Ishikawa (cell line): ENCODE measurements at regions not wholly inside any gene's neighbourhood (a gene's known extent, or its start where the extent isn't known, plus 50 kb on each side); places are given as distances from the start of the nearest gene placed in this dataset.

Experiments used
- CREB1 ChIP-seq: IDR thresholded peaks from 2 replicates; pipeline ENCODE4 v1.6.1; 2012; ENCODE audit warnings: low read depth
- EP300 ChIP-seq: IDR thresholded peaks from 2 replicates; pipeline ENCODE4 v1.6.1; 2012; ENCODE audit warnings: borderline replicate concordance
- FOXM1 ChIP-seq: IDR thresholded peaks from 2 replicates; pipeline ENCODE4 v1.6.1; 2012; ENCODE audit warnings: low read depth, borderline replicate concordance
- NFIC ChIP-seq: IDR thresholded peaks from 2 replicates; pipeline ENCODE4 v1.6.1; 2012
- RAD21 ChIP-seq: IDR thresholded peaks from 2 replicates; pipeline ENCODE4 v1.6.1; 2012; ENCODE audit warnings: low read depth
- TAF1 ChIP-seq: IDR thresholded peaks from 2 replicates; pipeline ENCODE4 v1.6.1; 2012; ENCODE audit warnings: low read depth, mild to moderate bottlenecking
- YY1 ChIP-seq: IDR thresholded peaks from 2 replicates; pipeline ENCODE4 v1.6.1; 2012; ENCODE audit warnings: low read depth
- TF ChIP-seq, protein P1 (sequence below): IDR thresholded peaks from 2 replicates; pipeline ENCODE4 v1.6.1; 2012; ENCODE audit warnings: low read depth, mild to moderate bottlenecking
- TF ChIP-seq, protein P2 (sequence below): IDR thresholded peaks from 2 replicates; pipeline ENCODE4 v1.6.1; 2012

DNA sequence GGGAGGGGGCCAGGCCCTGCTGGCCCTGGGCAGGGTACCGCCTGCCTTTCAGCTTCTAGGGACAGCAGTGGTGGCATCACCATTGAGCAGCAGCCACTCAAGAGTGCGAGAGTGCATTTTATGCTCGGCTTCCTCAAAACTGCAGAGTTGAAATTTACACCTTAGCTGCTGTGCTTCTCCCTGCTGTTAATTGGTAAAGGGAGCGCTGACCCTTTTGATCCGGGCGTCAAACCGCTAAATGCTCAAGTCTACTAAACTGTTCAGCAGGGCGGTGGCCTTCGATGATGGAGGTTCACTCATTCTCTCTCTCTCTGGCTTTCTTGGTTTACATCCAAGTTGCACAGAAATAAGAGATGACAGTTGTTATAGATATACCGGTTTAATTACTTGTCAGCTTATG is 368.6 kb upstream of the IRX2 start:
- TF ChIP-seq, protein P1, sequence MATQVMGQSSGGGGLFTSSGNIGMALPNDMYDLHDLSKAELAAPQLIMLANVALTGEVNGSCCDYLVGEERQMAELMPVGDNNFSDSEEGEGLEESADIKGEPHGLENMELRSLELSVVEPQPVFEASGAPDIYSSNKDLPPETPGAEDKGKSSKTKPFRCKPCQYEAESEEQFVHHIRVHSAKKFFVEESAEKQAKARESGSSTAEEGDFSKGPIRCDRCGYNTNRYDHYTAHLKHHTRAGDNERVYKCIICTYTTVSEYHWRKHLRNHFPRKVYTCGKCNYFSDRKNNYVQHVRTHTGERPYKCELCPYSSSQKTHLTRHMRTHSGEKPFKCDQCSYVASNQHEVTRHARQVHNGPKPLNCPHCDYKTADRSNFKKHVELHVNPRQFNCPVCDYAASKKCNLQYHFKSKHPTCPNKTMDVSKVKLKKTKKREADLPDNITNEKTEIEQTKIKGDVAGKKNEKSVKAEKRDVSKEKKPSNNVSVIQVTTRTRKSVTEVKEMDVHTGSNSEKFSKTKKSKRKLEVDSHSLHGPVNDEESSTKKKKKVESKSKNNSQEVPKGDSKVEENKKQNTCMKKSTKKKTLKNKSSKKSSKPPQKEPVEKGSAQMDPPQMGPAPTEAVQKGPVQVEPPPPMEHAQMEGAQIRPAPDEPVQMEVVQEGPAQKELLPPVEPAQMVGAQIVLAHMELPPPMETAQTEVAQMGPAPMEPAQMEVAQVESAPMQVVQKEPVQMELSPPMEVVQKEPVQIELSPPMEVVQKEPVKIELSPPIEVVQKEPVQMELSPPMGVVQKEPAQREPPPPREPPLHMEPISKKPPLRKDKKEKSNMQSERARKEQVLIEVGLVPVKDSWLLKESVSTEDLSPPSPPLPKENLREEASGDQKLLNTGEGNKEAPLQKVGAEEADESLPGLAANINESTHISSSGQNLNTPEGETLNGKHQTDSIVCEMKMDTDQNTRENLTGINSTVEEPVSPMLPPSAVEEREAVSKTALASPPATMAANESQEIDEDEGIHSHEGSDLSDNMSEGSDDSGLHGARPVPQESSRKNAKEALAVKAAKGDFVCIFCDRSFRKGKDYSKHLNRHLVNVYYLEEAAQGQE, result no peak
- TF ChIP-seq YY1 (no peak), CREB1 (no peak), TAF1 (no peak), EP300 (no peak), FOXM1 (no peak), NFIC (no peak), RAD21 (no peak)
- TF ChIP-seq, protein P2, sequence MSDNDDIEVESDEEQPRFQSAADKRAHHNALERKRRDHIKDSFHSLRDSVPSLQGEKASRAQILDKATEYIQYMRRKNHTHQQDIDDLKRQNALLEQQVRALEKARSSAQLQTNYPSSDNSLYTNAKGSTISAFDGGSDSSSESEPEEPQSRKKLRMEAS, result no peak
